ENCODE measurements at regions not wholly inside any gene's neighbourhood (a gene's known extent, or its start where the extent isn't known, plus 50 kb on each side); places are given as distances from the start of the nearest gene placed in this dataset.
A peak's percentile ranks its signal among the peaks of the same experiment; 100 is the strongest.

- Histone ChIP-seq H3K27ac (peak overlapping the region in 1 of 12 donors; percentile 17), H3K9me3 (no peaks in the 10 kb centered on the region), H3K4me1 (no peaks in the 10 kb centered on the region), H3K4me3 (no peak overlapping the region), H3K36me3 (no peaks in the 10 kb centered on the region), H3K27me3 (no peaks in the 10 kb centered on the region)
- WGBS, 4 donors, result 57 to 74% (median 69%) methylated on average over 4 of the region's 4 CpGs
- intact Hi-C loops (cut with DNase I), result loop anchor here in 1 of 10 donors (1.0 kb wide), 1 partner anchor 15 kb away; no protein-coding TSS in a partner anchor
- no peak for TF ChIP-seq CTCF (IDR thresholded peaks at IDR 0.05)
- DNase-seq, result no peak
- ATAC-seq, result no peak
These were observed 100.6 kb downstream of the GC start for GRCh38 chr4:71683309-71683708.

- no peak overlapping the region for H3K4me3 ChIP-seq
- no peak for ATAC-seq
These were observed 103.2 kb downstream of the GC start for GRCh38 chr4:71680706-71681105.

GRCh38 chr4:71677568-71677967, 106.3 kb downstream of the GC start:
- 58 to 74% (median 71%) methylated on average over 5 of the region's 5 CpGs for WGBS, 4 donors
- no peaks in the 10 kb centered on the region for H3K27me3 ChIP-seq
- ATAC-seq, result no peak
- H3K27ac ChIP-seq, result no peak overlapping the region
- DNase-seq, result no peak
- H3K9me3 ChIP-seq, result no peaks in the 10 kb centered on the region
- H3K36me3 ChIP-seq, result no peaks in the 10 kb centered on the region
- intact Hi-C loops (cut with DNase I), result no loop called here
- no peaks in the 10 kb centered on the region for H3K4me1 ChIP-seq
- no peak for TF ChIP-seq POLR2A (IDR thresholded peaks at IDR 0.05)
- TF ChIP-seq CTCF (IDR thresholded peaks at IDR 0.05), result no peak
- H3K4me3 ChIP-seq, result no peak overlapping the region

More at GRCh38 chr4:71680706-71681105, 103.2 kb downstream of the GC start:
- WGBS, 4 donors, result 32 to 47% (median 37%) methylated on average over 1 of the region's 1 CpG
- no peak for DNase-seq
- Histone ChIP-seq H3K4me1 (no peaks in the 10 kb centered on the region), H3K27ac (no peak overlapping the region), H3K27me3 (no peaks in the 10 kb centered on the region), H3K9me3 (no peaks in the 10 kb centered on the region), H3K36me3 (no peaks in the 10 kb centered on the region)
- TF ChIP-seq CTCF (IDR thresholded peaks at IDR 0.05), result no peak
- TF ChIP-seq POLR2A (IDR thresholded peaks at IDR 0.05), result no peak
- intact Hi-C loops (cut with DNase I), result no loop called here

GRCh38 chr4:71669291-71669690, 114.6 kb downstream of the GC start:
- WGBS, 4 donors, result 92 to 96% (median 94%) methylated on average over 1 of the region's 1 CpG
- ATAC-seq (no peak), DNase-seq (no peak)
- no peaks in the 10 kb centered on the region for H3K36me3 ChIP-seq
- H3K27me3 ChIP-seq, result peaks cover 0 to 3% (median 0%) of the 10 kb centered on the region in 9 donors
- no peak overlapping the region for H3K4me3 ChIP-seq
- no peaks in the 10 kb centered on the region for H3K9me3 ChIP-seq
- intact Hi-C loops (cut with DNase I), result no loop called here
- no peak for TF ChIP-seq POLR2A (IDR thresholded peaks at IDR 0.05)
- no peak for TF ChIP-seq CTCF (IDR thresholded peaks at IDR 0.05)
- no peak overlapping the region for H3K27ac ChIP-seq
- H3K4me1 ChIP-seq, result no peaks in the 10 kb centered on the region
